NCI-H2081 treated with DMSO at 0.1 percent for 48 hours (cell line): ENCODE measurements at regions not wholly inside any gene's neighbourhood (a gene's known extent, or its start where the extent isn't known, plus 50 kb on each side); places are given as distances from the start of the nearest gene placed in this dataset.
"Not testable (repeated sequence)": the region's sequence is repeated elsewhere in the genome, so short reads cannot be mapped to it uniquely, and the experiment has no call there.

Experiments
- DNase-seq: peaks from one replicate; lab custom pipeline; 2025; lab: John Stamatoyannopoulos, UW

- no peak for DNase-seq
Observed at GRCh38 chr13:65500481-65500880, 1729.7 kb downstream of the PCDH9 start.

- no peak for DNase-seq
Observed at GRCh38 chr13:65499256-65499655, 1730.9 kb downstream of the PCDH9 start.

GRCh38 chr13:65497265-65497664 lies 1732.9 kb downstream of the PCDH9 start:
- no peak for DNase-seq

- DNase-seq, result not testable (repeated sequence)
Observed at GRCh38 chr13:65490725-65491124, 1739.4 kb downstream of the PCDH9 start.

- DNase-seq, result no peak
Observed at GRCh38 chr13:65488606-65489005, 1741.5 kb downstream of the PCDH9 start.

GRCh38 chr13:65479692-65480091 lies 1750.4 kb downstream of the PCDH9 start:
- DNase-seq, result no peak

GRCh38 chr13:65473196-65473595 lies 1756.9 kb downstream of the PCDH9 start:
- no peak for DNase-seq

- no peak for DNase-seq
Observed at GRCh38 chr13:65472336-65472735, 1757.8 kb downstream of the PCDH9 start.

GRCh38 chr13:65470781-65471180 lies 1759.4 kb downstream of the PCDH9 start:
- DNase-seq, result no peak

- DNase-seq, result no peak
Observed at GRCh38 chr13:65468628-65469027, 1761.5 kb downstream of the PCDH9 start.

GRCh38 chr13:65461590-65461989 lies 1768.5 kb downstream of the PCDH9 start:
- DNase-seq, result no peak

- DNase-seq, result no peak
Observed at GRCh38 chr13:65460136-65460535, 1770.0 kb downstream of the PCDH9 start.

GRCh38 chr13:65456150-65456912 lies 1773.8 kb downstream of the PCDH9 start:
- DNase-seq, result peak; percentile 3

GRCh38 chr13:65454403-65454802 lies 1775.7 kb downstream of the PCDH9 start:
- DNase-seq, result no peak

- DNase-seq, result no peak
Observed at GRCh38 chr13:65453982-65454381, 1776.2 kb downstream of the PCDH9 start.

- DNase-seq, result no peak
Observed at GRCh38 chr13:65445340-65445739, 1784.8 kb downstream of the PCDH9 start.

- no peak for DNase-seq
Observed at GRCh38 chr13:65435590-65435989, 1794.5 kb downstream of the PCDH9 start.

- DNase-seq, result no peak
Observed at GRCh38 chr13:65417953-65418352, 1812.2 kb downstream of the PCDH9 start.

- no peak for DNase-seq
Observed at GRCh38 chr13:65416784-65417183, 1813.4 kb downstream of the PCDH9 start.

GRCh38 chr13:65414187-65414586 lies 1815.9 kb downstream of the PCDH9 start:
- DNase-seq, result no peak

- DNase-seq, result no peak
Observed at GRCh38 chr13:65411521-65411920, 1818.6 kb downstream of the PCDH9 start.

GRCh38 chr13:65410791-65411190 lies 1819.3 kb downstream of the PCDH9 start:
- DNase-seq, result no peak

GRCh38 chr13:65401315-65401714 lies 1828.8 kb downstream of the PCDH9 start:
- DNase-seq, result no peak

GRCh38 chr13:65400702-65401101 lies 1829.4 kb downstream of the PCDH9 start:
- DNase-seq, result no peak
